ENCODE measurements at regions not wholly inside any gene's neighbourhood (a gene's known extent, or its start where the extent isn't known, plus 50 kb on each side); places are given as distances from the start of the nearest gene placed in this dataset.

DNA sequence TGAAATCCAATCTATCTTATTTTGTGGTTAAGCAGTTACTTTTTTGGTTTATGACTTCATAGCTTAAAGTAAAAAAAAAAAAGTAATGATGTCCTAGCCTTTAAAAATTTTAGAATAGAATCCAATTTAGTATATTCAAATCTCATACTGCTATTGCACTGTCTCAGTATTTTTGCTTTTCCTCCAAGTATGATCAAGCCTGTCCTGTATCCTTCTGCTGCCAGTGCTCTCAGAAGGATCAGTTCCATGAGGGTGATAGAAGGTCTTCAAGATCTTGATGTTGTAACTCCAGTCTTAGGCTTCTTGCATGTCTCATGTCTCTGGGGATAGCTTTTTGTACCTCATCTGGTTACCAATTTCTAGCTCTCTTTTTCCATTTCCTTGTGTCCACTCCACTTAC is 324.2 kb upstream of the FAR2 start:
- no peak for DNase-seq (ENCODE audit: low read depth in 1 of 2, low spot score in 1 of 2)
- Histone ChIP-seq H3K27me3 (ENCODE audit: insufficient read depth, poor library complexity, severe bottlenecking) (no peaks in the 10 kb centered on the region), H3K4me3 (replicated peaks; ENCODE audit: insufficient read depth, low read length) (no peak overlapping the region), H3K27ac (replicated peaks) (no peak overlapping the region)
- no peak for TF ChIP-seq GABPA (IDR thresholded peaks at IDR 0.05; ENCODE audit: low read depth)
- no peak for TF ChIP-seq POLR2AphosphoS5 (IDR thresholded peaks at IDR 0.05; ENCODE audit: low read depth)
- no peak for TF ChIP-seq SPI1 (IDR thresholded peaks at IDR 0.05; ENCODE audit: borderline replicate concordance, low read depth)
- TF ChIP-seq, protein P1, sequence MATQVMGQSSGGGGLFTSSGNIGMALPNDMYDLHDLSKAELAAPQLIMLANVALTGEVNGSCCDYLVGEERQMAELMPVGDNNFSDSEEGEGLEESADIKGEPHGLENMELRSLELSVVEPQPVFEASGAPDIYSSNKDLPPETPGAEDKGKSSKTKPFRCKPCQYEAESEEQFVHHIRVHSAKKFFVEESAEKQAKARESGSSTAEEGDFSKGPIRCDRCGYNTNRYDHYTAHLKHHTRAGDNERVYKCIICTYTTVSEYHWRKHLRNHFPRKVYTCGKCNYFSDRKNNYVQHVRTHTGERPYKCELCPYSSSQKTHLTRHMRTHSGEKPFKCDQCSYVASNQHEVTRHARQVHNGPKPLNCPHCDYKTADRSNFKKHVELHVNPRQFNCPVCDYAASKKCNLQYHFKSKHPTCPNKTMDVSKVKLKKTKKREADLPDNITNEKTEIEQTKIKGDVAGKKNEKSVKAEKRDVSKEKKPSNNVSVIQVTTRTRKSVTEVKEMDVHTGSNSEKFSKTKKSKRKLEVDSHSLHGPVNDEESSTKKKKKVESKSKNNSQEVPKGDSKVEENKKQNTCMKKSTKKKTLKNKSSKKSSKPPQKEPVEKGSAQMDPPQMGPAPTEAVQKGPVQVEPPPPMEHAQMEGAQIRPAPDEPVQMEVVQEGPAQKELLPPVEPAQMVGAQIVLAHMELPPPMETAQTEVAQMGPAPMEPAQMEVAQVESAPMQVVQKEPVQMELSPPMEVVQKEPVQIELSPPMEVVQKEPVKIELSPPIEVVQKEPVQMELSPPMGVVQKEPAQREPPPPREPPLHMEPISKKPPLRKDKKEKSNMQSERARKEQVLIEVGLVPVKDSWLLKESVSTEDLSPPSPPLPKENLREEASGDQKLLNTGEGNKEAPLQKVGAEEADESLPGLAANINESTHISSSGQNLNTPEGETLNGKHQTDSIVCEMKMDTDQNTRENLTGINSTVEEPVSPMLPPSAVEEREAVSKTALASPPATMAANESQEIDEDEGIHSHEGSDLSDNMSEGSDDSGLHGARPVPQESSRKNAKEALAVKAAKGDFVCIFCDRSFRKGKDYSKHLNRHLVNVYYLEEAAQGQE (IDR thresholded peaks at IDR 0.05; ENCODE audit: insufficient replicate concordance, low read depth), result no peak
- TF ChIP-seq, protein P2, sequence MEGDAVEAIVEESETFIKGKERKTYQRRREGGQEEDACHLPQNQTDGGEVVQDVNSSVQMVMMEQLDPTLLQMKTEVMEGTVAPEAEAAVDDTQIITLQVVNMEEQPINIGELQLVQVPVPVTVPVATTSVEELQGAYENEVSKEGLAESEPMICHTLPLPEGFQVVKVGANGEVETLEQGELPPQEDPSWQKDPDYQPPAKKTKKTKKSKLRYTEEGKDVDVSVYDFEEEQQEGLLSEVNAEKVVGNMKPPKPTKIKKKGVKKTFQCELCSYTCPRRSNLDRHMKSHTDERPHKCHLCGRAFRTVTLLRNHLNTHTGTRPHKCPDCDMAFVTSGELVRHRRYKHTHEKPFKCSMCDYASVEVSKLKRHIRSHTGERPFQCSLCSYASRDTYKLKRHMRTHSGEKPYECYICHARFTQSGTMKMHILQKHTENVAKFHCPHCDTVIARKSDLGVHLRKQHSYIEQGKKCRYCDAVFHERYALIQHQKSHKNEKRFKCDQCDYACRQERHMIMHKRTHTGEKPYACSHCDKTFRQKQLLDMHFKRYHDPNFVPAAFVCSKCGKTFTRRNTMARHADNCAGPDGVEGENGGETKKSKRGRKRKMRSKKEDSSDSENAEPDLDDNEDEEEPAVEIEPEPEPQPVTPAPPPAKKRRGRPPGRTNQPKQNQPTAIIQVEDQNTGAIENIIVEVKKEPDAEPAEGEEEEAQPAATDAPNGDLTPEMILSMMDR (IDR thresholded peaks at IDR 0.05; ENCODE audit: insufficient read depth, low read length), result no peak

DNA sequence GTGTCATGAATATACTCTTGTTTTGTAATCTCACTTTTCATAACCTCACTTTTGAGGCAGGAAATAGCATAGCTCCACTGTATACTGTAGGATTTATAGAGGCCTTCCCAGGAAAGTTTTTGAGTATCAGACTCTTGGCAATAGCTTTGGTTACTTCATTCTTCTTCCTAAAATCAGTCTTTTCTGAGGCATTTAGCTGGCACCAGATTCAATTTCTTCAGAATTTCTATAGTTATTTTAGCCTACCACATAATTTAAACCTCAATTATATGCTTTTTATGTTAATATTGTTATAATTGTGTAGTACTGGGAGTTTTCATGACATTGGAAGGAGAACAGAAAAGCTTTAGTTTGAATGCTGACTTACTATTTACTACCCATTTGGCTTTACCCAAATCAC is 322.3 kb upstream of the FAR2 start:
- Histone ChIP-seq H3K4me3 (replicated peaks; ENCODE audit: insufficient read depth, low read length) (no peak overlapping the region), H3K27ac (replicated peaks) (no peak overlapping the region), H3K27me3 (ENCODE audit: insufficient read depth, poor library complexity, severe bottlenecking) (no peaks in the 10 kb centered on the region)
- no peak for TF ChIP-seq POLR2AphosphoS5 (IDR thresholded peaks at IDR 0.05; ENCODE audit: low read depth)
- TF ChIP-seq SPI1 (IDR thresholded peaks at IDR 0.05; ENCODE audit: borderline replicate concordance, low read depth), result no peak
- TF ChIP-seq, protein P1 (IDR thresholded peaks at IDR 0.05; ENCODE audit: insufficient replicate concordance, low read depth), result no peak
- TF ChIP-seq GABPA (IDR thresholded peaks at IDR 0.05; ENCODE audit: low read depth), result no peak
- TF ChIP-seq, protein P2 (IDR thresholded peaks at IDR 0.05; ENCODE audit: insufficient read depth, low read length), result no peak
- DNase-seq (ENCODE audit: low read depth in 1 of 2, low spot score in 1 of 2), result no peak

DNA sequence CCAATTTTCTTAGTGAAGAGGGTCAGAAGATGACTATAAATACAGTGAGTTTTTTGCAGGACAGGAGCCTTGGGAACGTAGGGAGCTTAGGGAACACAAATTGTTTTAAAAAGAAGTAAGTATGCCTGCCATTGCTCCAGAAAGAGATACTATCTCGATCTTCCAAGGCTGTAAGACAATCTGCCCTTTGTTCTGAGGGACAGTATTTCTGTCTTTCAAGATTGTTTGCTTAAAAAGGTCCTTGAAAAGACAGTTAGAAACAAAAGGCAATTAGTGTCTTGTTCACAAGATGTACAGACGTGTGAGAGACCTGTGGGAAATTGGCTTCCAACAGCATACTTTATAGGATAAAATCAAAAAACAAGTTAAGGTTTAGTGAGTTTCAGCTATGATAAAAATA is 321.2 kb upstream of the FAR2 start:
- DNase-seq (ENCODE audit: low read depth in 1 of 2, low spot score in 1 of 2), result no peak
- H3K27me3 ChIP-seq (ENCODE audit: insufficient read depth, poor library complexity, severe bottlenecking), result no peaks in the 10 kb centered on the region
- TF ChIP-seq SPI1 (IDR thresholded peaks at IDR 0.05; ENCODE audit: borderline replicate concordance, low read depth) (no peak), POLR2AphosphoS5 (IDR thresholded peaks at IDR 0.05; ENCODE audit: low read depth) (no peak), GABPA (IDR thresholded peaks at IDR 0.05; ENCODE audit: low read depth) (no peak)
- TF ChIP-seq, protein P2 (IDR thresholded peaks at IDR 0.05; ENCODE audit: insufficient read depth, low read length), result no peak
- TF ChIP-seq, protein P1 (IDR thresholded peaks at IDR 0.05; ENCODE audit: insufficient replicate concordance, low read depth), result no peak
- H3K27ac ChIP-seq (replicated peaks), result no peak overlapping the region
- H3K4me3 ChIP-seq (replicated peaks; ENCODE audit: insufficient read depth, low read length), result no peak overlapping the region

All from HL-60 (cell line).